ENCODE measurements at regions not wholly inside any gene's neighbourhood (a gene's known extent, or its start where the extent isn't known, plus 50 kb on each side); places are given as distances from the start of the nearest gene placed in this dataset.

DNA sequence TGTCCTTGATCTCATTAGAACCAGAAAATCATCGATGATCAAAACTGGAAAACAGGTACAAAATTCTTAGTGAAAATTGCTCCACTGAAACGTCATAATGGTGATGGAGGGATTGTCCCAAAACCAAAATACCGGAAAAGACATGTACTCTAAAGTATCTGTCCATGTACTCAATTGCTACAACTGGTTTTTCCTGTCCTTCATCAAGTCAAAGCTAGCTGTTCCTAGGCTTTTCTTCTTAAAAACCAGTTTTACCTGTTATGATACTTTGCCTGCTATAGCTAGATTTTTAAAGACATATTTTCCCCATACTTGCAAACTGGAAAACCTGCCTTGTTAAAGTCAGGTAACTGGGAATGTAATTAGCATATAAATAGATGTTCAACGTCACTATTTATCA is 50.5 kb upstream of the LRRC1 start:
- no peak for DNase-seq (ENCODE audit: low spot score)

DNA sequence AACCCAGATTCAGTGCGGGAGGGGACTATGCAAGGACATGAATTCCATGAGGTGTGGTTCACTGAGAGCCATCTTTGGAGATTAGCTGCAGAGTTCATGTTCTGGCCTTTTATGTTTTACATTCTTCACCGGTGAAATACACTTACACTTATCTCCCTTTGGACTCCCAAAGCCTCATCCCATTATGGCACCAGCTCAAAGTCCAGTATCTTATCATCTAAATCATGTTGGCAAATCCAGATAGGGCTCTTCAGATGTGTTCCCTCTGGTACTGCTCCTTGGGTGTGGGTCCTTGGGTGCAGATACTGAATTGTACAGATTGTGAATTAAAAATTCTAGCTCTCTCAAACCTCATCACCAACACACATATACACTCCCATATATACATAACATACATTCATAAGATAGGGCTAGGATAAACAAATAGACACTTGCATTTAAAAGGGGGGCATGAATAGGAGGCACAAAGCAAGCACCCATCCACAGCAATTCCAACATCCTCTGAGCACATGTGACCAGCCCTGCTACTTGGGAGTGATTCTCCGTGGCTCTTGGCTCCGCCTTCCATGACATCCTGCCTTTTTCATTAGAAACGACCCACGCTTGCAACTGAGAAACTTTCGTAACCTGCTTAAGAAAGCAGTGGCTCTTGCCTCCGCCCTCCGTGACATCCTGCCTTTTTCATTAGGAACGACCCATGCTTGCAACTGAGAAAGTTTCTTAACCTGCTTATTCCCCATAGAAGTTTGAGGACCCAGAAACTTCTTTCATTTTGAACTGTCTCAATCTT is 53.6 kb upstream of the LRRC1 start:
- DNase-seq (ENCODE audit: low spot score): no peak

DNA sequence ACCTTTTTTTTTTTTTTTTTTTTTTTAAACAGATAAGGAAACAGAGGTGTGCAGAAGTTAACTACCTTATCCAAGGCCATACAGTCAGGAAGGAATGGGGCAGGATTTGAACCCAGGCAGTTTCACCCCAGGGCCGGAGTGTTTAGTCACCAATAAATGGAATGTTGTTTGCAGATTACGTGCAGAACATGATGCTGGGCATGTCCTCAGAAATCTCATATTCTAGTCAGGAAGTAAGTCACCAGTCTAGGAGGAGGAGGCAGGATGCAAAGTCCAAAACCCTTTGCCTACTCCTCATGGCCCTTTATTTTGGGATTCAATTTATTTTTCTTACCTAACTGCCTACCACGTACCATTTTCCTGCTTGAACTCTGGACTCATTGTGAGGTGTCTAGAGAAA is 57.1 kb upstream of the LRRC1 start:
- DNase-seq (ENCODE audit: low spot score): no peak

DNA sequence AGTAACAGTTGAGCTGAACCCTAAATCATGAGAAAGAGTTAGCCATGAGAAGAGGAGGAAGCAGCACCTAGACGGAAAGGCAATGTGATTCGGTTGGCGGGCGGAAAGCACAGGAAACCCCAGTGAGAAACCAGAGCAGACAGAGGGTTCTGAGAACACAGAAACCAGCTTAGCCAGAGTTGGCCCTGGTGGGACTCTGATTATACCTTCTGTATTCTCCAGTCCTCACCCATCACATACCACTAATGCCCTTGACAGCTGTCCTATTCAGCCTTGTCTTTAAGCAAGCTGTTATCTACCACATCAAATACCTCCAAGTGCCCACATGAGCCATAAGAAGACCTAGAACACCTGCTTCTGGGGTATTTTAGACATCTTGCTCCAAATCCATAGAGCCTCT is 58.9 kb upstream of the LRRC1 start:
- DNase-seq (ENCODE audit: low spot score): no peak

DNA sequence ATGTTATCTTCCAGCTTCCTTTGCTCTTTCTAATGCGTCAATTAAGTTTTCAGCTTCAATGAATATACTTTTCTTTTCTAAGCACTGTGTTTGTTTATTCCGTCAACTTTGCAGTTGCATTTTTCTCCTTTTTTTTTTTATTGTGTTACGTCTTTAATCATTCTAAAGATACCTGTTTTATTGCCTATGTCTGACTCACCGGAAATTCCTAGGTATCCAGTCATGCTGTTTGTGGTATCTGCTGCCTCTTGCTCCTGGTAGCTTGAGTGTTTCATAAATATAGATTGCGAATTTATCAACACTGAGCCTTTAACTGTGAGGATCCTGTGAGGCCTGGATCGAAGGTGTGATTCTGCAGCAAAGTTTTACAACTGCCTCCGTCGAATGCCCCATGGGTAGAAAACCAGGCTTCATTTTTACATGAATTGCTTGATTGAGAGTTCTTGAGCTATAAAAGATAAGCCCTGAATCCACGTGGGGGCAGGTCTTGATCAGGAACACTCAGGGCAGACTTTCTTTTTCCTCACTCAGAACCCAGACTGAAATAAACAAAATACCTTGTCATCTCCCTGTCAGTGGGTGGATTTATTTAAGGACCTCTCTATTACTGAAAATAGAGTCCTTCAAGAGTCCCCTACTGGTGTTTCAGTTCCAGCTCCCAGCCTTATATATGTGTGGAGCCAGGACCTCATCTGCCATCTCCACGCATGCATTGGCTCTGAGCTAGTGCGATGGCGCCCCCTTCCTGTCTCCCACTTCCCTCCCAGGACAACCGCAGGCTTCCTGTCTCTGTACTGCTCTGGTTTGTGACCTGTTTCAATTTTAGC is 60.1 kb upstream of the LRRC1 start:
- DNase-seq (ENCODE audit: low spot score): no peak

- no peak for DNase-seq (ENCODE audit: low spot score)
These were observed 62.8 kb upstream of the LRRC1 start for GRCh38 chr6:53731866-53732636.

DNA sequence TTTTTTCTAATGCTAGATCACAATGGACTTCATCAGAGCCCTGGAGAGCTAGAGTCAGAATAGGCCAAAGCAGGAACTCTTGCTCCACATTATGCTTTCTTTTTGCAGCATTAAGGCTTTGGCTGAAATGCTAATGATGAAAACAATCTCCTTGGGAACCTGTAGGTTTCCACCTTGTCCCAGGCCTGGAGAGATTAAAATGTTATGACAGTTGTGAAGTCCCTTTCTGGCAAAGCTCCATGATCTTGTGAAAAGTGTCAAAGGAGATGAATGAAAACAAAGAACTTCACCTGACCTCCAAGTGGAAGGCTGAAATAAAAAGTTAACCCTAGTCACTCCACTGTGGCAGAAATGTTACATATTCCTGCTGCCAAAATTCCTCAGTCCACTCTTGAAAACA is 64.0 kb upstream of the LRRC1 start:
- DNase-seq (ENCODE audit: low spot score): no peak

GRCh38 chr6:53728570-53729194 is 63.1 kb upstream of the KLHL31 start:
- DNase-seq (ENCODE audit: low spot score): peak; percentile 51

GRCh38 chr6:53727748-53728147 is 62.2 kb upstream of the KLHL31 start:
- DNase-seq (ENCODE audit: low spot score): no peak

GRCh38 chr6:53725791-53726575 is 60.4 kb upstream of the KLHL31 start:
- peak; percentile 65 for DNase-seq (ENCODE audit: low spot score)

GRCh38 chr6:53724501-53724900 is 58.9 kb upstream of the KLHL31 start:
- no peak for DNase-seq (ENCODE audit: low spot score)

DNA sequence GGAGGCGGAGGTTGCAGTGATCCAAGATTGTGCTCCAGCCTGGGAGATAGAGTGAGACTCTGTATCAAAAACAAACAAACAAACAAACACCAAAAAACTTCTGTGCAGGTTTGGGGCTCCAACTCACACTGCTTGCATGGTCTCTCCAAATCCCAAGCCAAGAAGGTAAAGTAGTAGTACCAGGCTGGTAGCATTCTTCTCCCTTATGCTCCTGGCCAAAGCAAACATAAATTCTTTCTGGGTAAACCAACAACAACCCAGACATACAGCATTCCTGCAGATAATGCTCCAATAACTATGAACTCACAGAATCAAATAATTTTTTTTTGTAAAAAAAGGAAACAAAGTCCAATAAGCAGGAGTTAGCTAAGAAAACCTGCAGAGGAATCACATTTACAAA is 57.8 kb upstream of the KLHL31 start:
- no peak for DNase-seq (ENCODE audit: low spot score)

- DNase-seq (ENCODE audit: low spot score): no peak
These were observed 56.2 kb upstream of the KLHL31 start for GRCh38 chr6:53721766-53722165.

DNA sequence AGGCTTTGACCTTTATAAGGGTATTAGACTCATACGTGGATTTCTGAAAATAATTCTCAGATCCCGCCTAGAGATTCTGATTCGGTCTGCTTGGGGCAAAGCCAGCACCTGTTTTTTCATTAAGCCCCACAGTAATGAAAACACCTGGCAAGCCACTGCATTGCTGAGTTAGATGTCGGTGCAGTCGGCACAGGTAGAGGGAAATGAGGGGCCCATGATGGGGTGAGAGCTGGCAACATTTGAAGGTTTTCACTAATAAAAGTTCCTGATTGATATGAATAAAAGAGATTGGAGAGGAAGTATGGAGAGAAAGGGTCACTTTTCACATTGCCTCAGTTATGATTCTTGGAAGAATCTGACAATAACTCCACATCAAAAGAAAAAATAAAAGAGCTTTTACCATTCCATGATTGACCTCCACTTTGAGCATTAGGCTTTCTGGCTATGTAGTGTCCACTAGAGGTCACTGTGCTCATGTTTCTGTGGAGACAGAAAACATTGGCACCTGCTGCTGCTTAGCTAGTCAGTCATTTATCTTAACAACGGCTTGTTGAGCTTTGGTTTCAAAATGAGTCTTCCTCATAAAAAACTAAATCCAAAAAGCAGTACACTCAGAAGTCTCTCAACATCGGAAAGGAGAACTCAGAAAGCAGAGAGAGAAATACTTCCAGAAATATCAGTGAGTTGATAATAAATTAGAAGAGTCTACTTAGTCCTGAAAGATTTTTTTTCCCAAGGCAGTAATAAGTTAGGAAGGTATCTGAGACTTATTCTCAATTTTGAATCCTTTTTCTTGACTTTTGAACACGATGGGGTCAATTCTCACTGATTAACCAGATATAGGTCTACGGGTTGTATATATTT is 53.3 kb upstream of the KLHL31 start:
- DNase-seq (ENCODE audit: low spot score): peak; percentile 51

- no peak for DNase-seq (ENCODE audit: low spot score)
These were observed 52.0 kb upstream of the KLHL31 start for GRCh38 chr6:53717566-53717965.

GRCh38 chr6:53715434-53715833 is 49.9 kb upstream of the KLHL31 start:
- DNase-seq (ENCODE audit: low spot score): no peak
